Gastrocnemius medialis (tissue), 4 donors: ENCODE measurements at regions not wholly inside any gene's neighbourhood (a gene's known extent, or its start where the extent isn't known, plus 50 kb on each side); places are given as distances from the start of the nearest gene placed in this dataset.

Experiments used
- CTCF ChIP-seq, 5 experiments: fragments of 450-650 bp in 3 of 5; fragments of 200-600 bp in 2 of 5; sonication (generic) in 2 of 5; IDR thresholded peaks in 4 of 5; conservative IDR thresholded peaks in 1 of 5; 1 replicate in 4 of 5; 2 replicates in 1 of 5; pipeline ENCODE4 v1.5.1; 2016 to 2019; ENCODE audit warnings: antibody characterized with exemption in 5 of 5, mild to moderate bottlenecking in 3 of 5, moderate library complexity in 3 of 5
- POLR2A ChIP-seq, 2 donors: fragments of 450-650 bp; IDR thresholded peaks; one replicate each; pipeline ENCODE4 v1.6.1; 2017; ENCODE audit warnings: antibody characterized with exemption in 2 of 2, mild to moderate bottlenecking in 2 of 2, moderate library complexity in 2 of 2

- TF ChIP-seq CTCF (IDR thresholded peaks at IDR 0.05 in 4 of 5, conservative IDR thresholded peaks at IDR 0.05 in 1 of 5) (no peak), POLR2A (IDR thresholded peaks at IDR 0.05) (no peak)
Measured at GRCh38 chr3:84536916-84537315, 421.9 kb upstream of the CADM2 start.
